HG03135 (cell line): ENCODE measurements at regions not wholly inside any gene's neighbourhood (a gene's known extent, or its start where the extent isn't known, plus 50 kb on each side); places are given as distances from the start of the nearest gene placed in this dataset.
A peak's percentile ranks its signal among the peaks of the same experiment; 100 is the strongest.
"Not testable (repeated sequence)": the region's sequence is repeated elsewhere in the genome, so short reads cannot be mapped to it uniquely, and the experiment has no call there.

Experiments
- ATAC-seq: cut with Tn5 transposase; IDR thresholded peaks from one replicate; pipeline ENCODE4 v1.9.1; 2021; ENCODE audit warnings: mild to moderate bottlenecking, moderate library complexity; ENCODE audit not compliant: unreplicated experiment

- no peak for ATAC-seq
Observed at GRCh38 chr1:184821658-184822057, 67.0 kb upstream of the EDEM3 start.

- ATAC-seq = no peak
Observed at GRCh38 chr1:184820956-184821355, 66.3 kb upstream of the EDEM3 start.

GRCh38 chr1:184820218-184820750 is 65.6 kb upstream of the EDEM3 start:
- ATAC-seq = no peak

- ATAC-seq = no peak
Observed at GRCh38 chr1:184818646-184819045, 64.0 kb upstream of the EDEM3 start.

GRCh38 chr1:184817003-184817402 is 62.3 kb upstream of the EDEM3 start:
- ATAC-seq = not testable (repeated sequence)

GRCh38 chr1:184813528-184814089 is 59.0 kb upstream of the EDEM3 start:
- no peak for ATAC-seq

GRCh38 chr1:184811439-184812111 is 56.9 kb upstream of the EDEM3 start:
- ATAC-seq = no peak

GRCh38 chr1:184810735-184811343 is 56.2 kb upstream of the EDEM3 start:
- no peak for ATAC-seq

GRCh38 chr1:184806296-184806721 is 51.7 kb upstream of the EDEM3 start:
- ATAC-seq = no peak

GRCh38 chr1:184805667-184806295 is 51.1 kb upstream of the EDEM3 start:
- peak; percentile 86 for ATAC-seq
